HepG2 (cell line): ENCODE measurements at regions not wholly inside any gene's neighbourhood (a gene's known extent, or its start where the extent isn't known, plus 50 kb on each side); places are given as distances from the start of the nearest gene placed in this dataset.

Experiments used
- ATAC-seq: fragments of 200-7000 bp; cut with Tn5 transposase; 3 replicates; pipeline ENCODE4 v1.9.1; 2020; ENCODE audit warnings: mild to moderate bottlenecking, moderate library complexity
- BruUV-seq: library from RNA; stranded (reverse); fragments of 400-500 nt; replicated peaks from 2 replicates; lab custom pipeline; 2021; lab: Mats Ljungman, UMichigan
- CTCF ChIA-PET: fragments of 300-600 bp; formaldehyde crosslinking; extraction: SDS; loops from one replicate; lab custom pipeline; 2021; ENCODE audit warnings: low total read pairs, inconsistent platforms, low intra/inter-chr PET ratio; lab: Yijun Ruan, JAX
- POLR2A ChIA-PET: fragments of 350-600 bp; sonication (Branson Sonifier 250); formaldehyde crosslinking; loops from one replicate; lab custom pipeline; 2020; ENCODE audit warnings: antibody characterized with exemption, inconsistent platforms; lab: Yijun Ruan, JAX
- DNase-seq: peaks from one replicate; pipeline ENCODE4 v3.0.0-alpha.2; 2015; ENCODE audit warnings: low spot score
- FAIRE-seq: peaks from 3 replicates; lab custom pipeline; 2011; peaks lifted over from hg19 to GRCh38; lab: Jason Lieb, UNC
- H2AFZ ChIP-seq: one replicate; pipeline ENCODE4 v1.6.1; 2011; ENCODE audit warnings: low read length, inconsistent platforms
- H3K27ac ChIP-seq: fragments of 300-600 bp; 3 replicates; pipeline ENCODE4 v1.8.0; 2011; ENCODE audit warnings: mixed run types, mild to moderate bottlenecking, mixed read lengths, low read length, inconsistent platforms; ENCODE audit not compliant: insufficient read depth; ENCODE audit errors: extremely low read length
- H3K27me3 ChIP-seq, 2 experiments: fragments of 200-600 bp in 1 of 2; 2 replicates in 1 of 2; 3 replicates in 1 of 2; pipeline versions ENCODE4 v1.6.0 to v1.8.0; 2011; ENCODE audit warnings: low read length in 2 of 2, mild to moderate bottlenecking in 2 of 2, moderate library complexity in 2 of 2, inconsistent platforms in 1 of 2; ENCODE audit not compliant: insufficient read depth in 2 of 2, control insufficient read depth in 1 of 2
- H3K36me3 ChIP-seq, 2 experiments: fragments of 200-600 bp in 1 of 2; replicated peaks in 1 of 2; 2 replicates in 1 of 2; 3 replicates in 1 of 2; pipeline versions ENCODE4 v1.5.1 to v1.8.0; 2011; ENCODE audit warnings: low read length in 2 of 2, inconsistent platforms in 1 of 2; ENCODE audit not compliant: insufficient read depth in 2 of 2, control insufficient read depth in 1 of 2
- H3K4me1 ChIP-seq: 2 replicates; pipeline ENCODE4 v1.5.1; 2012; ENCODE audit warnings: low read length, inconsistent platforms; ENCODE audit not compliant: insufficient read depth
- H3K4me2 ChIP-seq: 2 replicates; pipeline ENCODE4 v1.6.0; 2011; ENCODE audit warnings: low read depth, low read length, inconsistent platforms
- H3K4me3 ChIP-seq, 3 experiments: fragments of 200-600 bp in 1 of 3; sonication (generic), shearing (Covaris generic) in 1 of 3; replicated peaks in 1 of 3; 2 replicates each; pipeline ENCODE4 v1.5.1; 2011 to 2016; ENCODE audit warnings: low read length in 3 of 3, inconsistent platforms in 2 of 3, low read depth in 2 of 3, mild to moderate bottlenecking in 2 of 3, control low read depth in 1 of 3, mixed read lengths in 1 of 3; ENCODE audit not compliant: insufficient read depth in 1 of 3
- H3K79me2 ChIP-seq: one replicate; pipeline ENCODE4 v1.6.1; 2011; ENCODE audit warnings: low read length, inconsistent platforms; ENCODE audit not compliant: insufficient read depth
- H3K9ac ChIP-seq: 2 replicates; pipeline ENCODE4 v1.6.0; 2011; ENCODE audit warnings: mild to moderate bottlenecking, low read depth, low read length, inconsistent platforms; ENCODE audit not compliant: insufficient read depth
- H3K9me3 ChIP-seq: 2 replicates; pipeline ENCODE4 v1.5.1; 2012; ENCODE audit warnings: mild to moderate bottlenecking, low read length
- H4K20me1 ChIP-seq: 2 replicates; pipeline ENCODE4 v1.6.0; 2011; ENCODE audit warnings: inconsistent platforms, mild to moderate bottlenecking, low read length, moderate library complexity; ENCODE audit not compliant: insufficient read depth
- CENPX ChIP-seq: sonication (generic); formaldehyde crosslinking; IDR thresholded peaks from 2 replicates; pipeline ENCODE4 v1.9.0; 2021; ENCODE audit warnings: mild to moderate bottlenecking, missing genetic modification reagents, moderate library complexity
- FOXM1 ChIP-seq: sonication (generic); formaldehyde crosslinking; IDR thresholded peaks from 2 replicates; pipeline ENCODE4 v1.5.0; 2020; ENCODE audit warnings: missing genetic modification reagents
- GLI4 ChIP-seq: sonication (generic); formaldehyde crosslinking; IDR thresholded peaks from 2 replicates; pipeline ENCODE4 v1.5.1; 2020; ENCODE audit warnings: missing genetic modification reagents, mild to moderate bottlenecking, moderate library complexity, borderline replicate concordance
- JUN ChIP-seq: sonication (generic); formaldehyde crosslinking; IDR thresholded peaks from 2 replicates; pipeline ENCODE4 v1.4.0; 2020; ENCODE audit warnings: mild to moderate bottlenecking, missing genetic modification reagents
- KDM2A ChIP-seq: sonication (generic); formaldehyde crosslinking; IDR thresholded peaks from 2 replicates; pipeline ENCODE4 v1.4.0; 2020; ENCODE audit warnings: low read depth, missing genetic modification reagents, borderline replicate concordance
- MBD4 ChIP-seq: IDR thresholded peaks from 2 replicates; pipeline ENCODE4 v1.6.1; 2012; ENCODE audit warnings: low read length, inconsistent platforms, borderline replicate concordance
- MTERF4 ChIP-seq: sonication (generic); formaldehyde crosslinking; IDR thresholded peaks from 2 replicates; pipeline ENCODE4 v1.8.0; 2023; ENCODE audit warnings: mild to moderate bottlenecking, missing genetic modification reagents
- MYC ChIP-seq: sonication (generic); formaldehyde crosslinking; IDR thresholded peaks from 2 replicates; pipeline ENCODE4 v1.9.0; 2021; ENCODE audit warnings: missing genetic modification reagents, borderline replicate concordance
- POLR2A ChIP-seq, 2 experiments: IDR thresholded peaks; 2 replicates each; pipeline ENCODE4 v1.6.1; 2011; ENCODE audit warnings: low read depth in 2 of 2, low read length in 2 of 2, mild to moderate bottlenecking in 1 of 2, moderate library complexity in 1 of 2; ENCODE audit not compliant: insufficient read depth in 1 of 2
- SALL2 ChIP-seq: sonication (generic); formaldehyde crosslinking; IDR thresholded peaks from 2 replicates; pipeline ENCODE4 v1.8.1; 2023; ENCODE audit warnings: mild to moderate bottlenecking, missing genetic modification reagents, inconsistent platforms
- SRY ChIP-seq: sonication (generic); formaldehyde crosslinking; IDR thresholded peaks from 2 replicates; pipeline ENCODE4 v1.8.0; 2022; ENCODE audit warnings: mild to moderate bottlenecking, missing genetic modification reagents
- ZNF18 ChIP-seq: sonication (generic); formaldehyde crosslinking; IDR thresholded peaks from 2 replicates; pipeline ENCODE4 v1.8.0; 2022; ENCODE audit warnings: mild to moderate bottlenecking, missing genetic modification reagents; ENCODE audit not compliant: insufficient replicate concordance
- ZNF572 ChIP-seq: sonication (generic); formaldehyde crosslinking; IDR thresholded peaks from 2 replicates; pipeline ENCODE4 v1.5.1; 2020; ENCODE audit warnings: mild to moderate bottlenecking, missing genetic modification reagents
- ZNF580 ChIP-seq: IDR thresholded peaks from 2 replicates; pipeline ENCODE4 v1.6.1; 2016; ENCODE audit warnings: low read depth, borderline replicate concordance
- ZNF619 ChIP-seq: sonication (generic); formaldehyde crosslinking; IDR thresholded peaks from 2 replicates; pipeline ENCODE4 v1.4.0; 2020; ENCODE audit warnings: mild to moderate bottlenecking, missing genetic modification reagents
- ZNF687 ChIP-seq: sonication (generic); formaldehyde crosslinking; IDR thresholded peaks from 2 replicates; pipeline ENCODE4 v1.5.1; 2020; ENCODE audit warnings: mild to moderate bottlenecking, missing genetic modification reagents, moderate library complexity
- ZNF747 ChIP-seq: sonication (generic); formaldehyde crosslinking; IDR thresholded peaks from 2 replicates; pipeline ENCODE4 v1.8.1; 2023; ENCODE audit warnings: missing genetic modification reagents, mild to moderate bottlenecking, borderline replicate concordance
- ZNF784 ChIP-seq: sonication (generic); formaldehyde crosslinking; IDR thresholded peaks from 2 replicates; pipeline ENCODE4 v1.5.1; 2020; ENCODE audit warnings: missing genetic modification reagents, mild to moderate bottlenecking, borderline replicate concordance
- WGBS: methylation state at CpG from one replicate; pipeline ENCODE4 v1.1.6; 2017; ENCODE audit warnings: low lambda C conversion rate; 5-methylcytosine and 5-hydroxymethylcytosine counted together
- in situ Hi-C: cut with HindIII; loops from 2 replicates; pipeline ENCODE4 v1.10.0; 2017; ENCODE audit warnings: low pct_unique_long_range_greater_than_20kb; ENCODE audit not compliant: extremely low pct_ligation_motif_present
- intact Hi-C: fragments of 100-400 bp; cut with micrococcal nuclease; formaldehyde crosslinking; loops from one replicate; pipeline ENCODE4 v1.10.0; 2022; ENCODE audit not compliant: unreplicated experiment

GRCh38 chr21:20667931-20668330, 330.3 kb upstream of the NCAM2 start:
- Histone ChIP-seq H3K27me3 (no peaks in the 10 kb centered on the region), H4K20me1 (no peaks in the 10 kb centered on the region), H3K9me3 (peaks cover 94% of the 10 kb centered on the region), H3K4me2 (no peak overlapping the region), H3K9ac (no peak overlapping the region), H2AFZ (no peak overlapping the region), H3K79me2 (no peaks in the 10 kb centered on the region), H3K4me3 (no peak overlapping the region), H3K27ac (no peak overlapping the region), H3K4me1 (no peaks in the 10 kb centered on the region), H3K36me3 (no peaks in the 10 kb centered on the region)
- in situ Hi-C loops (no loop called here), intact Hi-C loops (no loop called here)
- BruUV-seq: no TSS peak
- DNase-seq (no peak), ATAC-seq (no peak), FAIRE-seq (no peak)
- 0% methylated on average over 2 of the region's 2 CpGs for WGBS
- CTCF ChIA-PET: no interaction called here
- POLR2A ChIA-PET: no interaction called here
- TF ChIP-seq ZNF572 (CRISPR knock-in tag) (no peak), ZNF580 (CRISPR knock-in tag) (no peak), CENPX (CRISPR knock-in tag) (no peak), MTERF4 (no peak), MYC (CRISPR knock-in tag) (no peak), JUN (CRISPR knock-in tag) (no peak), ZNF619 (no peak), ZNF784 (CRISPR knock-in tag) (no peak), KDM2A (CRISPR knock-in tag) (no peak), ZNF18 (no peak), ZNF687 (CRISPR knock-in tag) (no peak), MBD4 (no peak), ZNF747 (CRISPR knock-in tag) (no peak), GLI4 (CRISPR knock-in tag) (no peak), FOXM1 (CRISPR knock-in tag) (no peak), SALL2 (CRISPR knock-in tag) (no peak), SRY (CRISPR knock-in tag) (no peak), POLR2A (IDR thresholded peaks at IDR 0.05; ENCODE audit: insufficient read depth in 1 of 2, low read depth in 2 of 2, low read length in 2 of 2) (no peak)
